Activated CD8-positive, alpha-beta memory T cell treated with anti-CD3 and anti-CD28 coated beads for 1 hour (primary cell): ENCODE measurements at regions not wholly inside any gene's neighbourhood (a gene's known extent, or its start where the extent isn't known, plus 50 kb on each side); places are given as distances from the start of the nearest gene placed in this dataset.

ENCODE experiments used
- DNase-seq, 2 donors: peaks; one replicate each; pipeline ENCODE4 v3.0.0-alpha.2; 2020; ENCODE audit warnings: low read depth in 1 of 2; ENCODE audit errors: extremely low read depth in 1 of 2

DNA sequence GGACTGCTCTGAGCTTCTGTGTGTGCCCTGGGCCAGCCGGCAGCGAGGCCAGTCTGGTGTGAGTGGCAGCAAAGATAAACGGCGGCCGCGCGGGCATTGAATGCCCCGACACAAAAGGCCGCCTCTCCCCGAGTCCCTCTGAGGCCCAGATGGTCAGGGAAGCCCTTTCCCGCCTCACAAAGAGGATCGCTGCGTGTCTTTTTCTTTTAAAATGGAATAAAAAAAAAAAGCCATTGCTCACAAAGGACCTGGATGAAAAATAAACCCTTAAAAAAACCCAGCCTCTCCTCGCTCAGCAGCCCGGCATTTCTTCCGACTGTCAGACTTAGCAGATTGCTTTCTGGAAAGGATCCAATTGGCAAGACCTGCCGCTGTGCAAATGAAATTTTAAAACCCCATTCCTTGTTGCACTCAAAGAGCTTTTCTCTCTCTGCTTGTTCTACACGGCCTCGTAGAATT lies 578.7 kb downstream of the BCOR start:
- no peak for DNase-seq

- DNase-seq = no peak
These were observed 578.0 kb downstream of the BCOR start for GRCh38 chrX:39519566-39520301.

- DNase-seq = no peak
These were observed 572.0 kb downstream of the BCOR start for GRCh38 chrX:39525758-39526157.

- DNase-seq = no peak
These were observed 570.7 kb downstream of the BCOR start for GRCh38 chrX:39527025-39527424.

- no peak for DNase-seq
These were observed 569.4 kb downstream of the BCOR start for GRCh38 chrX:39528161-39528916.

- DNase-seq = no peak
These were observed 565.0 kb downstream of the BCOR start for GRCh38 chrX:39532761-39533160.

DNA sequence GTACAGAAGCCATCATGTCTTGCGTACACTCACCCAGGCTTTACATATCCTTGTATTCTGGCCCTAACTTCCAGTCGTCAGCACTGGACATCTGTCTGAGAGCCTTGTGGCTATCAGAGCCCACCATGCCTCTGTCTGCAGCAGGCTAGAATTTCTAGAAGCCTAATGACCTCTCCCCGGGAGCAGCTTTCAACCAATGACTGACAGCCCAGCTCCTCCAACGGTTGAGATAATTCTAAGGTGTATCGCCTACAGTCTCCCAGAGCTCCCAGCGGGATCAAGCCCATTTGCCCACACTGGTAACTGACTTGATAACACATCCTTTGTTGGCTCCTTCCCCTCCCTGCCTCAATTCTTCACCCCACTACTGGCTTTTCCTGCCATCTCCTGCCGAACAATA lies 562.8 kb downstream of the BCOR start:
- DNase-seq = no peak

GRCh38 chrX:39536211-39536610 lies 561.5 kb downstream of the BCOR start:
- no peak for DNase-seq

GRCh38 chrX:39541881-39542280 lies 555.9 kb downstream of the BCOR start:
- no peak for DNase-seq

DNA sequence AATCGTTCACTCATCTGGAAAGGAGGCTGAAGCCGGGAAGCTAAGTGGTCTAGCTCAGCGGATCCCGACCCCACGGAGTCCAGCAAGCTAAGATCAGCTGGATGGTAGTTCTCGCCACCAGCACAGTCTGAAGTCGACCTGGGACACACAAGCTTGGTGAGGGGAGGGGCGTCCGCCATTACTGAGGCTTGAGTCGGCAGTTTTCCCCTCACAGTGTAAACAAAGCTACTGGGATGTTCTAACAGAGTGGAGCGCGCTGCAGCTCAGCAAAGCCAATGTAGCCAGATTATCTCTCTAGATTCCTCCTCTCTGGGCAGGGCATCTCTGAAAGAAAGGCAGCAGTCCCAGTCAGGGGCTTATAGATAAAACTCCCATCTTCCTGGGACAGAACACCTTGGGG lies 555.4 kb downstream of the BCOR start:
- DNase-seq = no peak

- no peak for DNase-seq
These were observed 546.9 kb downstream of the BCOR start for GRCh38 chrX:39550795-39551361.

- no peak for DNase-seq
These were observed 546.0 kb downstream of the BCOR start for GRCh38 chrX:39551762-39552161.

DNA sequence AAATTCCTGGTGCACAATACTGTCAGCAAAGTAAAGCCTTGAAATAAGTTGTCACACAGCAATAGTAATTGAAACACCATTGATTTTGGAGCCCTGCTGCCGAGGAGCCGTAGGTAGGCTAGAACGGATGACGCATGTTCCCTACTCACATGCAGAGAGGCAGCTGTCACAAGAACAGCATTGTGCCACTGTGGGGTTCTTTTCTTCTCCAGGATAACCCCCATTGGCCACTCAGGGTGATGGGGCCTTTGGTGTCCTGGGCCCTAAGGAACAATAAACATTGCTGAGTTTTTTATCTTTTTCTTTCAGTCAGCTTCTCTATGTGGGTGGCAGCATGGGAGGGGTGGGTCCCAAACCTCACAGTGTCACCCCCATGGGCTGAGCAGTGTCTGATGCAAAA lies 542.3 kb downstream of the BCOR start:
- DNase-seq = no peak

GRCh38 chrX:39556056-39556455 lies 541.7 kb downstream of the BCOR start:
- DNase-seq = no peak

- no peak for DNase-seq
These were observed 538.5 kb downstream of the BCOR start for GRCh38 chrX:39559229-39559628.

DNA sequence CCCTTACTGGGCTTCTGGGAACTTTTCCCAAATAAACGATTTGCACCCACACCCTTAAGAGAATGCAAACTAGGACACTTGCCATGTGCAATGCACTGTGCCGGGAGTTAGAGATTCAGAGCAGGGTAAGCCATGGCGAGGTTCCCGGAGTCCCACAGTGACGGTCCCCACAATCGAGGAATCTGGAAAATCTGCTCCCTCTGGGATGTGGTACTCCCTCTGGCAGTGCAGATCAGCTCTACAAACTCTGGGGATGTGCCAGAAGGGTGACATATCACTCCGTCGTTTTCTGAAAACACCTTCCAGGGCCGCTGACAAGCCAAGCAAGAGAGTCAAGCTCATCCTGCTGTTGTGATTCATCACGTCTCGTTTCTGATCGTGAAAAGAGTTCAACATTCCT lies 537.5 kb downstream of the BCOR start:
- no peak for DNase-seq

DNA sequence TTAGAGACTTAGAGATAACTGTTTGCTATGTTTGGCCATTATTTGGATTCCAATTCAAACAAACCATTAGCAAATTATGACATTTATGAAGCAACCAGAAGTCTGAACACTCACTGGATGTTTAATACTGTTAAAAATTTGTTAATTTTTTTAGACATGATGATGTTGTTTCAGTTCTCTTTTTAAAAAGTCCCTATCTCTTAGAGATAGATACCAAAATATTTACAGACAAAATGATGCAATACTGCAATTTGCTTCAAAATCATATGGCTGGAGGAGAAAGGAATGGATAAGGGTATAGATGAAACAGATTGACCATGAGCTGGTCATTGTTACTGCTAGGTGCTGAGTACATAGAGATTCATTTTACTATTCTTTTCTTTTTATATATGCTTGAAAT lies 534.6 kb downstream of the BCOR start:
- no peak for DNase-seq

DNA sequence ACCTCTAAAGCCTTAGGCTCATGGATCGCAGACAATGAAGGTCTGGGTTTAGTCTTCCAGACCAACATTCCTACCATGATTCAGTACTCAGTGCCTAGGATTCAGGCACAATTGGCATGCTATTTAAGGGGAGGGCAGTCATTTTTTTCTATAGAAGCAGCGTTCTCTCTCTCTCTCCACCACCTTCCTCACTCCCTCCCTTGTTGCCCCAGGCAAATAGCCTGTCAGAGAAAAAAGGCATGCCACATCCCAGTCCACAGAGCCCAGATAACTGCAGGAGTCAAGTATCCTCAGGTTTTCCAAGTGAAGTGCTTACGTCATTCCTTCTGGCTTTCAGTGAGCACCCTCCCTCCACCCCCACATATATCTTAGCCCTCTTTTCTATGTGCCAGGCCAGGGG lies 533.0 kb downstream of the BCOR start:
- DNase-seq = no peak

- no peak for DNase-seq
These were observed 523.6 kb downstream of the BCOR start for GRCh38 chrX:39574178-39574577.

DNA sequence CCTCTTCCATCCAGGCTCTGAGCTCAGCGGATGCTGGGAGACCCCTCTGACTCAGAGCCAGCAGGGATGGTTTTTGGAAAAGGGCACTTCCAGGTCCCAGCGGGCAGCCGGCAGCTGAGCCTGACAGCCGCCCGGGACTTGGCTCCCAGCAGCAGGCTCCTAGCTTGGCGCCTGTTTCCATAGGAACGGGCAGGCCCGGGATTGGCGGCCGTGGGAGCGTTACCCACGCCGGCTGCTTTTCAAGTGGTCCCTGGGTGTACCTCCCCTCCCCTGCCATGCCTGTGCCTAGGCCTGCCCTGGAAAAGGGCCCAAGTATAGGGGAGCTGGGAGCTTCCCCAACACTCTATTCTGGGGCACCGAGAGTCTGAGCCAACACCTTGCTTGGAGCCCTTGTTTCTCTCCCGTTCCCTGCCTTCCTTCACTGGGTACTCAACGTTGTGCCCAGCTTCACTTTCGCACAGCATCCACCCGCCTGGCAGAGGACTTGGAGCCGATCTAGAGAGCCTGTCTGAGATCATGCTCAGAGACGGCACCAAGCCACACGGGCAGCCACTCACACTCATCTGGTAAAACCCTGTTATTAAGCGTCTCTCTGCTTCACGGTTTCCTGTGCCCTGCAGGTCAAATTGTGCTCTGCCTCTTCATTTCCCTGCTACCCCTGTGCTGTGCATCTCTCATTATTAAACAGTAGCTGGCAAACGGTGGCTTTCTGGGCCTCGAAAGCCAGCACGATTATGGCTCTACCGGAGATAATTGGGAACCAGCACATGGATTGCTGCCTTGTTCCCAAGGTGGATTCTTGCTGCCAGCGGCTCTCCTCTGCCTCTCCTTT lies 521.5 kb downstream of the BCOR start:
- no peak for DNase-seq
